Activated CD4-positive, alpha-beta T cell treated with anti-CD3 and anti-CD28 coated beads, Interleukin-2, amount 50 U/mL, for 24 hours (primary cell): ENCODE measurements at regions not wholly inside any gene's neighbourhood (a gene's known extent, or its start where the extent isn't known, plus 50 kb on each side); places are given as distances from the start of the nearest gene placed in this dataset.
A peak's percentile ranks its signal among the peaks of the same experiment; 100 is the strongest.
"Not testable (repeated sequence)": the region's sequence is repeated elsewhere in the genome, so short reads cannot be mapped to it uniquely, and the experiment has no call there.

ENCODE experiments used
- DNase-seq, 2 donors: peaks; one replicate each; pipeline ENCODE4 v3.0.0-alpha.2; 2020; ENCODE audit warnings: low read depth in 1 of 2, low spot score in 1 of 2

DNA sequence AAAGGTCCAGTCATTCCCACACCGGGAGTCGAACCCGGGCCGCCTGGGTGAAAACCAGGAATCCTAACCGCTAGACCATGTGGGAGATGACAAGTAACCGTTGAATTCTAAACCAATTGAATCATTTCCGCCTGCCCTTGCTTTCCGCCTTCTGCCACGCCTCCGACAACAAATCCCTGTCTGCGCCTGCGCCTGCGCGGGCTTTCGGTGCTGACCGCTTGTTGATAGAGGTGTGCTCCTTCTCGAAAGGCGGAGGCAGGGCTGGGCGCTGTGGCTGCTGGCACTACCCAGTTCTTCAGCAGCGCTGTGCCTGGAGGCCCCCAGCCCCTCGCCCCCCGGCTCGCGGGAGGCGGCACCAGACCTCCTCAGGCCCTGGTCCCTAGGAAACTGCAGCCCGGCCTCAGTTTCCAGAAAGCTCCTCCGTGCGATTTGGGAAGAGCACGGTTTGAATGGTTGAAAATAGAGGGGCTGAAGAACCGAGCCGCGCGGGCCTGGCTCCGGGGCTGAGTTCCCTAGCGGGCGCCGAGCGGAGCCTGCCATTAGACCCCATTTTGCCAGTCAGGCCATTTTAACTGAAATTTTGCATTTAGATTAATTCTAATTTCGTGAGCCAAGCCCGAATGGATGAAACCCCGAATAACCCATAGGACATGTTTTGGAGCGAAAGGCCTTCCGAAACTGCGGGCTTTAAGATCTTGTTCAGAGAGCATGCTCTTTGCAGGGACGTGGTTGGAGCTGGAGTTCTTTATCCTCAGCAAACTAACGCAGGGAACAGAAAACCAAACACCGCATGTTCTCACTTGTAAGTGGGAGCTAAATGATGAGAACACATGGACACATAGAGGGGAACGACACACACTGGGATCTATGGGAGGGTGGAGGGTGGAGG, 219.3 kb upstream of the ATP10A start:
- DNase-seq, result peak; percentile 88 to 97

DNA sequence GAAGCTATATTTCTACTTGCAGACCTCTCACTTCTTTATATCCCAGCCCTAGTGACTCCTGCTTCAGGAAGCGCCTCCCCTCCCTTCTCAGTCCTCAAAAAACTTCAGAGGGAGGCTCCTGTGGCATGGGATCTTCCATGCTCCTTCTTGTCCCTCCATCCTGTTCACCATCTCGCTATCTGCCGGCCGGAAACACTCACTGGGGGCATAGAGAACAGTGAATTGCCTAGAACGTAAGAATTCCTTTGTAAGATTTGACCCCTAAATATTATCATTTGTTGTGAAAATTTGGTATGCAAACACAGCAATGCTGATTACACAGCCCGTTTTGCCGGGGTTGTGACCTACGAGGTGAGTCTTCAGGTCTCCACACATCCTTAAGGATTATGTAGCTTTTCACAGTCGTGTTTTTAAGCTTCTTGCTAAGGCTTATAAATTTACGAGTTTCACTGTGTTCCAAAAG, 218.7 kb upstream of the ATP10A start:
- DNase-seq, result no peak

DNA sequence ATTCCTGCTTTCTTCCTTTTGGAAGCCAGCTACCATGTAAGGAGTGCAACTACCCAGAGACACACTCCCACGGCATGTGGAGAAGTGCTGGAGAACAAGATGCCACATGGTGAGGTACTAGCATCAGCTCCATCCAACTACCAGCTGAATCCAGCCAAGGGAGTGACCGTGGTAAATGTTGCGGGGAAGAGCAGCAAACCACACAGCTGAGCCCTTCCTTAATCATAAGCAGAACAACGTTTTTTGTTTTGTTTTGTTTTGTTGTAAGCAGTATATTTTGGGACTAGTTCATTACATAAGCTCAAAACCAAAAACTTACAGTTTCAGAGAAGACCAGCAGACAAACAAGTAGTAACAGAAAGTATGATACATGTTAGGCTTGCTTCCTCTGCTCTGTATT, 212.6 kb upstream of the ATP10A start:
- DNase-seq, result no peak

DNA sequence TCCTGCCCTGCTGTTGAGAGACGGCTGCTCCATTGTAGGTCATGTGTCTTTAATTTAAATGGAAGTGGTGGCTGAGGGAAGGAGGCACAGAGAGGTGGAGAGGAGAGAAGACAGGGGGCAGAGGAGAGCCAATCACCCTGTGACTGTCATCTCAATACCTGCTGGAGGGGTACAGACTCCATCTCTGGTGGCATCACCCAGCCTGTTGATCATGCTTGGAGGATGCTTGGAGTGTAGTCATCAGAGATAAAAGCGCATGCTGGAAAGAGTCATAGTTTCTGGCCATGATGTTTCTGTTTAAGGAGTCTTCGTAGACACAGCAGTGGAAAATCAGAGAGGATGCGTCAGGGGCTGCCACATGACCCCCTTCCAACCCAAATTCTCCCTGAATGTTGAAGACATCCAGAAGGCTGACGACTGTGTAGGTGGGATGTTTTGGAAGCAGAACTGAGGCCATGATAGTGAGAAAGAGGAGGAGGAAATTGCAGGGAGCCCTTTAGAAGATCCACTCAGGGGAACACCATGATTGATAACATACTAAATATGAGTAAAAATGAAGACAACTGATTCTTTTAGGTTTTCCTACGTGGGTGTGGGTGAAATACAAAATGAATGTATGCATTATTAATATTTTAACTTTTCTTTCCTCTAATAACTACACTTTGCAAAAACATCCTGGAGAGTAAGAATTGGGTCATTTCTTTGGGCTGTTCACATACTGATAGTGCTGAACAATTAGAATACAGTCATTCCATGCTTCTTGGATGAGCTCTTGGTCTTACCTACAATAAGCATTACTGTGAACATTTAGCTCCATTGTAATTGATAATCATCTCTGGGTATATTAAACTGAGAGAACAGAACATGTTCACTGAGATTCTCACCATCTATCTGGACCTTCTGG, 210.6 kb upstream of the ATP10A start:
- peak in 1 of 2 donors; percentile 14 for DNase-seq

DNA sequence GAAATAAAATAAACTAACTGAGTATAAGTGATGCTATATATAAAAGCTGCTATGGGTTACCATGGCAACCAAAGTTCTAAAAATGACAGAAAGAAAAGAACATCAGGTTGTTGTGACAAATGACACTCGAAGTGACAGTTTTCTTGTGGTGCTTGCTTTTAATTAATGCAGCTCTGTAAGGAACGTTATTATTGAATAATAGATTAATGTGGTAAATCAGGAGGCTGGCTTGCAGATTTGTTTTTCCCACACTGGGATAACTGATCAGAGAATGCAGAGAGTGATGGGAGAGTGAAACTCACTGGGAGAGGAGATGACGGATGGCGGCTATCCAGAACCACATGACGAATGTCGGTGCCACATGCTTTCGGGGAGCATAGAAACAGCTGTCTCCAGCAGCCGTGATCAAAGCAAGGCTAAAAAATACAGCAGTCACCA, 207.0 kb upstream of the ATP10A start:
- DNase-seq, result no peak

DNA sequence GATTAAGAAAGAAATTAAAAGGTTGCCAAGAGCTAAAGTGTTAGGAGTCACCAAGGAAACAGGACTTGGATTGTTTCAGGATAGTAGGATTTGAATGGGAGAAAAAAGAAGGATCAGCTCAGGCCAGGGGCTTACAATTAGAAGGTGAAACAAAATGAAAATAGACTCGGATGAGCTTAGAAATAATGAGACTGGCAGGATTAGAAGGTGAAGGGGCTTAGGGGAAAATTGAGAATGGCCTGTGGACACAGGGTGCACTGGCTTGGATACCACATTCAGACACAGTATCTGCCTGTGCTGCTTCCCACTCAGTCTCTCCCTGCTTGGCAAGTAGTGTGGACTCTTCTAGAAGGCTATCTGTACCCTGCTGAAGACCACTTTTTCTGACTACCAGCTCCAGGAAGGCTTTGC, 206.1 kb upstream of the ATP10A start:
- no peak for DNase-seq

DNA sequence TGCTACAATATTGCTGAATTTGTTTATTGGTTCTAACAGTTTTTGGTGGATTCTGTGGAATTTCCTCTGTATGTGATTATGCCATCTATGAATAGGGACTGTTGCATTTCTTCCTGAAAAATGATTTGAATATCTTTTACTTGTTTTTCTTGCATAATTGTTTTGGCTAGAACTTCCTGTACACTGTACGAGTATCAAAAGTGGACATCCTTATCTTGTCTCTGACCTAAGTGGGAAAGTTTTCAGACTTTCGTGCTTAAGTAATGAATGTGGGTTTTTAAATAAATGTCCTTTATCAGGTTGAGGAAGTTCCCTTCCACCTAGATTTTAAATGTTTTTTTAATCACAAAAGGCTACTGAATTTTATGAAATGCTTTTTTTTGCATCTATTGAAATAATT, 203.8 kb upstream of the ATP10A start:
- no peak for DNase-seq

DNA sequence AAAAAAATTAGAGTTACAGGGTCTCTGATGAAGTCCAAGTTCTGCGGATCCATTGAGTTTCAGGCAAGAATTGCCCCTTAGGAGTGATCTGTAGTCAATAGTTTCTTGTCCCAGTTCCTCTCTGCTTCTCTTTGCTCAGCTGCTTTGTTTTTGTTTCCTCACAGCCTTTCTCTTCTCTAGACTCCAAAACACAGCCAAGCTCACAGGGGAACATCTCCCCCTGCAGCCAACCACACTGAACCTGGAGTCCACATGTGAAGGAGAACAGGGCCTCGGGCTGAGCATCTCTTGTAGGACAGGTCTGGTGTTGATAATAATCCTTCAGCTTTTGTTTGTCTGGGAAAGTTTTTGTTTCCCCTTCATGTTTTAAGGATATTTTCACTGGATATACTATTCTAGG, 202.6 kb upstream of the ATP10A start:
- no peak for DNase-seq

DNA sequence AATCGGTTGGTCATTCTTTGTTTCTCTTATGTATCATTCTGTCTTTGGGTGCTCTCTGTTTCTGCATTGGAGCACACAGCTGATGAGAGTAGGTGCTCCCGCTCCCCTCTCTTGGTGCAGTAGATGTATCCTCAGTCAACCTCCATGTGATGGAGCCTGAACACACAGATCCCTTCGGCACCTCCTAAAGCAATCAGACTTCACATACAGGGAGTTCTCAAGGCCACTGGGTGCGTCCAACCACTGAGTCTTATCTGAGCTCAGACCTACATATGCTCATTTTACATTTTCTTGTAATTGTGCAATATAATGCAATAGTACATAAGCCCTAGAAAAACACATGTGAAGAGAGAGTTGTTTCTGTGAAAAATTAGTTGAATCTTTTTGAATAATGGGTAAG, 198.1 kb upstream of the ATP10A start:
- DNase-seq, result no peak

DNA sequence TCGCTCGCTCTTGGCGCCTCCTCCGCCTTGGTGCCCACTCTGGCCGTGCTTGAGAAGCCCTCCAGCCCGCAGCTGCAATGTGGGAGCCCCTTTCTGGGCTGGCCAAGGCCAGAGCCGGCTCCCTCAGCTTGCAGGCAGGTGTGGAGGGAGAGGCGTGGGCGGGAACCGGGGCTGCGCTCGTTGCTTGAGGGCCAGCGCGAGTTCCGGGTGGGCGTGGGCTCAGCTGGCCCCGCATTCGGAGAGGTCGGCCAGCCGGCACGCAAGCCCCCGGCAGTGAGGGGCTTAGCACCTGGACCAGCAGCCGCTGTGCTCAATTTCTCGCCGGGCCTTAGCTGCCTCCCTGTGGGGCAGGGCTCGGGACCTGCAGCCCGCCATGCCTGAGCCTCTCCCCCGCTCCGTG, 193.6 kb upstream of the ATP10A start:
- DNase-seq, result not testable (repeated sequence)

DNA sequence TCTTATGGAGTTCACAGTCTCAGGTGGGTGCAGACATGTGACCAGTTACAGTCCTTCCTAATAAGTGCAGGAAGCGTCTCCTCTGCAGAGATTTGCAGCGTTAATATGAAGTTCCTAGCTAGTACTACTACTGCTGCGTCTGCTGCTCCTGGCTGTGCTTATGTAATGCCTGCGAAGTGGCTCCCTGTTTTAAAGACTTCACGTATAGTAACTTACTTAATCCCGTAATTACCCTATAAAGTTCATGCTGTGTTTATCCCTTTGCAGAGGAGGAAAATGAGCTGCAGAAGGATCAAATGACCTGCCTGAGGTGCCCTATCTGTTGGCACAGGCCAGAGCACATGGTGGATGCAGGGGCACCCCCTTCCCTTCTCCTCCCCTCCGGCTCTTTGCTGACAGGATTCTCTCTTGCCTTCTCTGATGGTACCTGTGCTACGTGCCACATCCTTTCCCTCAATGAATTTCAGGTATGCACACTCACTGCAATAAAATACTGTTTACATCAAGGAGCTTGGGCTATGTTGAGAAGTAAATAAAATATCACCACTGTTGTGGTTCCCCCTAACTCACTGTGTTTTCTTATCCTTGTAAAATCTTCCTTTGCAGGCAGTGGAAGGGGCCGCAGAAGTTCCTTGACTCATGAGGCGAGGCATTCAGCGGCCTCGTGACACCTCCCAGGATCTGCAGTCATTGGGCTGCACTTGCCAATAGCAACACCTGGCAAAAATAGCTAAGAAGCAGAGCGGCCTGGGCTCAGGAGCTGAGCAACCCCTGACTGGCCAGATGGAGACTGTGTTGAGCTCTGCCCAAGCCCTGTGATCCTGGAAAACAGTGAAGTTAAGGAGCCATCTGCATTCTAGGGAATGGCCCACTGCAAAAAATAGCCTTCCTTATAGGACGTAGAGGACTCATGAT, 188.9 kb upstream of the ATP10A start:
- DNase-seq, result no peak

DNA sequence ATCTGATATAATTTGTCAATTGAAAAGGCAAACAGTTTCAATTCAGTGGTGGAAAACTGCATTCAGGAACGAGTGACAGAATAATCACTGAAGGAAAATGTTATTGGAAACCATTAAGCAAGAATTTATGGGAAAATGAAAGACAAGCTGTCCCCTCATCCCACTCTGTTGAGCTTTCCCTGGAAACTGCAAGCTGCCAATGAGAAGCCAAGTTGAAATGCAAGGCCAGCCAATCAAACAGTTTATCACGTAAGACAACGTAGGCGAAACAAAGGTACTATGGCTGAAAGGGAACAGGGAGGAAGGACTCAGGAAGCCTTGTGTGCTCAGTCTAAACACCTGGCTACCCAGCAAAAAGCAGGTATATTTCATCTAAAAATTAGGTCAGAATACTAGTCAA, 187.9 kb upstream of the ATP10A start:
- no peak for DNase-seq

DNA sequence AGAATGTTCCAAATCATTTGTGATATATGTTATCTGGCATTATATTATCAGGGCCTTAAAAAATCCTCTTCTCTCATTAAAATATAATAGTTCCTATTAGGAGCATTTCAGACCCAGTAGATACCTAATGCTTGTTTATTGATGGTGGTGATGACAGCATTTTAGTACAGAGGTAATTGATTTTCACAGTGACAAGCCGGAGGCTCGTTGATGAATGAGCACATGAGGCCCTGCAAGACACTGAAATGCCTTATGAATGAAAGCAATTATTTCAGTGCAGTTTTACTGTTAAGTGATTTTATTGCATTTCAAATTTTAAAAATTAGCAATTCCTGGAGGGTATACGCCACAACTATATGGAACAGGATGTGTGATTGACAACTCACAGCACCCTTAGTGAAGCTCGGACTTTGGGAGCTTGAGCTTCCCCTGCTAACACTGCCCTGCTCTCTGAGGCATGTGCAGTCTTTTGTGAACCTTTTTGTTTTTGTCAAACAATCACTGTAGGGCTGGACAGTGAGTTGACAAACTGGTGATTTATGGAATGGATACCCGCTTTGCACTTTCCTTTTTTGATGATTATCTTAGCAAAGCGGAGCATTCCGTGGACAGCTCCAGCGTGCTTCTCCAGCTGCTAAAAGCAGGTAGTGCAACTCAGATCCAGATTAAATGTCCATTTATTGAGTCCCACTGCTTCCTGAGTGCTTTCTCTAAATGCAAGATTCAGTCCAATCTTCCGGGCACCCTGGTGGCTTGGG, 187.0 kb upstream of the ATP10A start:
- DNase-seq, result no peak

DNA sequence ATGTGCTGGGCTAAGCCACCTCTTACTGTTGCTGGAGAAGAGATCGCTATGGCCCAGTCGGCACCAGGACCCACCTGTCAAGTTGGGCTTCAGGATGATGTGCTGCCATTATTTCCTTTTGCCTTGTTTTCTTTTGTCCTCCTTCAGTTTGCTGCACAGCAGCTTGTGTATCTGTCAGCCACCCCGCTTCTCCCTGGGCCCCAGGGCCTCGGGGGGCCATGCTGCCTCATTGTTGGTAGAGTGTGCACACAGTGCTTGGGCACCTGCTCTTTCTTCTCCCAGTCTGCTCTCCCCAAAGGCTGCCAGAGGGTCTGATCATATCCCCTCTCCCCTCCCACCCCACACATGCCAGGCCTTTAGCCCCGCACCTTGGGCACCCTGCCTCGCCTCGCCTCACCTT, 185.5 kb upstream of the ATP10A start:
- no peak for DNase-seq

DNA sequence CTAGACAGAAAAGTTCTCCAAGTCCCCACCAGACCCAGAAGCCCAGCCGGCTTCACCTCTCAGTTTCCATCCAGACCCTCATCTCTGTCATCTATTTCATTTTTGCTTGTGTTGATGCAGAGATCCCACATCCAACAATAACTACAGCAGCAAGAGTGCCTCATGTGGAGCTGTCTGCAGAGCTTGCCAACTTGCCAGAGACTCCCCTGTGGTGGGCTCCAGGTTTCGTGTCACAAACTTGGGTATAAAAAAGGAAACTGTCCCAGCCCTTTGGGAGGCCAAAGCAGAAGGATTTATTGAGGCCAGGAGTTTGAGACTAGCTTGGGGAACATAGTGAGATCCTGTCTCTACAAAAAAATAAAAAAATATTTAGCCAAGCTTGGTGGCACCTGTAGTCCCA, 182.4 kb upstream of the ATP10A start:
- no peak for DNase-seq

DNA sequence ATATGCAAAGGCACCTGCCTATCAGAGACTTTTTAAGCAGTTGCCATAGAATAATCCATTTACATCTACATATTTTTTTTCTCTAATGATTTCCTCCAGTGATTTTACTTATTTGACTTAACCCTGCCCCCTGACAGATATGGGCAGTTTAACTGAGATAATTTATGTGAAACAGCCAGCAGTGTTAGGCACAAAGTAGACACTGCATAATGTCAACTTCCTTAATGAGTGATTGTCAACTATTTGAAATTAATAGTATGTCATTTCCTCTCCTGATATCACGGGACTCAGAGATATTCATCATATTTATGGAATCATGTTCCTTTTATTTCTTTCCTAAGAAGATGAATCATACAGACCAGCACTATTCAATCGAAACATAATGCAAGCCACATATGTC, 179.9 kb upstream of the ATP10A start:
- DNase-seq, result no peak

DNA sequence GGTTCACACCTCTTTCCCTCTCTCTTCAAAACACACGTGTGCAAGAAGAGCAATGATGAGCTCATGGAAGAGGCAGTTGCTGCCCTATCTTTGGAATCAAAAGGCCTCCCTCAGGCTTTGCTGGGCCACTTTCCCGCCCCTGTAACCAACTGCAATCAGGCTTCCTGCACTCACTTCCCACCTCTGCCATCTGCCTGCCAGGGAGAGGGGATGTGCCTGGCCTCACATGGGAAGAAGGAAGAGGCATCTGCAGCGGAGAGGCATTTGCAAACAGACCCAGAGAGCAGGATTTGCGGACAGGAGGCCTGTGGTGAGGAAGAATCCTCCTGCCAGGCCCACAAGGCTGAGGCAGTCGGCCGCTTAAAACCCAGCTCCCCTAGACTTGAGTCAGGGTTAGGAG, 175.6 kb upstream of the ATP10A start:
- no peak for DNase-seq

DNA sequence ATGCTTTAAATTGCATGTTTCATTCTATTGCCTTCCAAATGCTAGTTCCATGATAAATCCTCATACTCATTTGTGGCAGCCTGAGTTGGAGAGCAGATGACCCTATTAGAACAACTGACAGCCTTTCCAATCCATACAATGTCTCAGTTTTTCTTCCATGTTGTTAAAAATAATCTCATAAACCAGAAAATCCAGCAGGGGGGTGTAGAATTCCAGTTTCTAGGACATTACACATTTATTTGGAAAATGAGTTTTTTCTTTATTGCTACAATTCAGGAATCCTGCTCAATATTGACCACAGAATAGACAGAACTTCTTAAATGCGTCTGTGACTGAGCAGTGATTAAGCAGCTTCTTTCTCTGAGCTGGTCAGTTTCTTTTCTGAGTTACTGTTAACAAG, 174.2 kb upstream of the ATP10A start:
- DNase-seq, result no peak

DNA sequence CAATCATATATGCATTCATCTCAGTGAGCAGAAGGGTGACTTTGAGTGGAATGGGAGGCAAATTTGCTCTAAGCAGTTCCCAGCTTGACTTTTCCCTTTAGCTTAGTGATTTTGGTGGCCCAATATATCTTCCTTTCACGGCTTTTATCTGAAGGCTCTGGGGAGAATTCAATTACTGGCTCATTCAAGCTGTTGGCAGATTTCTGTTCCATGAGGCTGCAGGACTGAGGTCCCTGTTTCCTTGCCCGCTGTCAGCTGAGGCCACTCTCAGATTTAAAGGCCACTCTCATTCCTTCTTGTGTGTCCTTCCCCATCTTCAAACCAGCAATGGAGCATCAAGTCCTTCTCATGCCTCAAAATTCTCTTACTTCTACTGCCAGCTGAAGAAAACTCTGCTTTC, 170.4 kb upstream of the ATP10A start:
- no peak for DNase-seq

DNA sequence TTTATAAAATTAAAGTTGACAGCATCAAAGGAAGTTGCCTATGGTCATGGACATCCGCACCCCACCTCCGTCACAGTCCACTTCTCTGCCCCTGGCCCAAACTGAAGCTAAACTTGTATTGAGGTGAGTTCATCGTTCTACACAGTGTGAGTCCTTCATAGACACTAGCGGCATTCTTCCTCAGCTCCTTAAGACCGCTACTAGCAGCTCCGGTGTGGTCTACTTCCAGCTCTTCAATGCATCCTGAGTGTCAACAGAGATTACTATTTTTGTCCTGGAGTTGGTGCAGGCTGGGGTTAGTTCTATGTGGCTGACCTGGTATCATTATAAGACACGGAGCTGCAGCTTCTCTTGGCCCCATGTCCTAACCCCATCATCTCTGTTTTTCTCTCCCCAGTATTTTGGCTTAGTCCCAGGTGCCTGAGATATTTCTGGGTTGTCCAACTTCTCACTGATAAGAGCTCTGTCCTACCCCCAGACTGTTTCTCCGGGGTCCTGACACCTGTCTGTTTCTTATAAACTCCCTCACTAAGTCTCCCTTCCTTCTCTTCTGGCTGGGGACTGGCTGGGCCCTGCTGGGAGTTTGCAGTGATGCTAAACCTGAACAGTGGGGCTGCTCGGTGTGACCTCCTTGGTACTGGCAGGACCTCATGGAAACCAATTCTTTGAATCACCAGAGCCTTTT, 169.2 kb upstream of the ATP10A start:
- no peak for DNase-seq
